ENCODE measurements at regions not wholly inside any gene's neighbourhood (a gene's known extent, or its start where the extent isn't known, plus 50 kb on each side); places are given as distances from the start of the nearest gene placed in this dataset.

GRCh38 chr11:33551051-33551450 is 149.6 kb downstream of the C11orf91 start:
- DNase-seq, result no peak
- Histone ChIP-seq H3K27me3 (no peaks in the 10 kb centered on the region), H3K4me3 (no peak overlapping the region), H3K27ac (no peak overlapping the region), H3K4me1 (no peaks in the 10 kb centered on the region), H3K9me3 (no peaks in the 10 kb centered on the region), H3K36me3 (replicated peaks in 1 of 2; ENCODE audit: insufficient read depth in 1 of 2, low read depth in 2 of 2) (no peaks in the 10 kb centered on the region)
- ATAC-seq, result no peak
- intact Hi-C loops (cut with DNase I), result no loop called here
- WGBS, 2 donors, result 76 to 77% methylated on average over 3 of the region's 3 CpGs
- no peak for TF ChIP-seq CTCF (IDR thresholded peaks at IDR 0.05)
- no peak for TF ChIP-seq POLR2A (IDR thresholded peaks at IDR 0.05)

DNA sequence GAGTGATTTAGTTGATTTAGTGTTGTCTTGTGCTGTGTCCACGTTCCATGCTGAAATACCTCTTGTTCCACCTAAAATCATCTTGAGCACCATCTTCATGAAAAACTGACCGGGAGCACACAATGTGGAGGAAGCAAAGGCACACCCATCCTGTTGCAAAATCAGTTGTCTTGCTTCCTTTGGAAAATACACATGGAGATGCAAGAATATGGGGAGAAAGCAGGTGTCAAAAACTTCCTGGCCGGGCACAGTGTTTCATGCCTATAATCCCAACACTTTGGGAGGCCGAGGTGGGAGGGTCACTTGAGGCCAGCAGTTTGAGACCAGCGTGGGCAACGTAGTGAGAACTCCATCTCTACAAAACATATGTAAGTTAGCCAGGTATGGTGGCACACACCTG is 151.1 kb downstream of the C11orf91 start:
- H3K9me3 ChIP-seq, result no peaks in the 10 kb centered on the region
- ATAC-seq (no peak), DNase-seq (no peak)
- no peaks in the 10 kb centered on the region for H3K27me3 ChIP-seq
- TF ChIP-seq POLR2A (IDR thresholded peaks at IDR 0.05) (no peak), CTCF (IDR thresholded peaks at IDR 0.05) (no peak)
- WGBS, 2 donors, result 57 to 75% methylated on average over 6 of the region's 6 CpGs
- H3K4me1 ChIP-seq, result no peaks in the 10 kb centered on the region
- no peak overlapping the region for H3K4me3 ChIP-seq
- intact Hi-C loops (cut with DNase I), result no loop called here
- H3K36me3 ChIP-seq (replicated peaks in 1 of 2; ENCODE audit: insufficient read depth in 1 of 2, low read depth in 2 of 2), result no peaks in the 10 kb centered on the region
- no peak overlapping the region for H3K27ac ChIP-seq

DNA sequence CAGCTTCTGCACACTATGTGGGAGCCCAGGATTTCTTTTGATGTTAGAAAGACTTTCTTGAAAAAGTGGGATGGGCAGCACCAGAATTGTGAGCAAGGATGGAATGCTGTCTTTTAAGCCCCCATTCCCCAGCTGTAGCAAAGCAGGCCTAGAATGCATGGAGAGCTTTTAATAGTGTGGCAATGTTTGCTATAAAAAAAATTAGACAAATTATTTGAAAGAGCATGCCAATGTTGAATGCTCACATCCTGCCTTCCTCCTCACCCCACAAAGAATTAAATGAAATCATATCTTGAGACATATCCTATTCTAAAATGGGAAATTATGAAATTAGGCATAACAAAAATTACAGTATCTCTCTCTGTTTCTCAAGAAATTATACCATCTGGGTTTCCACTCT is 154.7 kb downstream of the C11orf91 start:
- no peak overlapping the region for H3K4me3 ChIP-seq
- H3K9me3 ChIP-seq, result no peaks in the 10 kb centered on the region
- TF ChIP-seq POLR2A (IDR thresholded peaks at IDR 0.05) (no peak), CTCF (IDR thresholded peaks at IDR 0.05) (no peak)
- H3K36me3 ChIP-seq (replicated peaks in 1 of 2; ENCODE audit: insufficient read depth in 1 of 2, low read depth in 2 of 2), result no peaks in the 10 kb centered on the region
- no peaks in the 10 kb centered on the region for H3K27me3 ChIP-seq
- ATAC-seq (no peak), DNase-seq (no peak)
- H3K27ac ChIP-seq, result no peak overlapping the region
- intact Hi-C loops (cut with DNase I), result no loop called here
- H3K4me1 ChIP-seq, result no peaks in the 10 kb centered on the region

DNA sequence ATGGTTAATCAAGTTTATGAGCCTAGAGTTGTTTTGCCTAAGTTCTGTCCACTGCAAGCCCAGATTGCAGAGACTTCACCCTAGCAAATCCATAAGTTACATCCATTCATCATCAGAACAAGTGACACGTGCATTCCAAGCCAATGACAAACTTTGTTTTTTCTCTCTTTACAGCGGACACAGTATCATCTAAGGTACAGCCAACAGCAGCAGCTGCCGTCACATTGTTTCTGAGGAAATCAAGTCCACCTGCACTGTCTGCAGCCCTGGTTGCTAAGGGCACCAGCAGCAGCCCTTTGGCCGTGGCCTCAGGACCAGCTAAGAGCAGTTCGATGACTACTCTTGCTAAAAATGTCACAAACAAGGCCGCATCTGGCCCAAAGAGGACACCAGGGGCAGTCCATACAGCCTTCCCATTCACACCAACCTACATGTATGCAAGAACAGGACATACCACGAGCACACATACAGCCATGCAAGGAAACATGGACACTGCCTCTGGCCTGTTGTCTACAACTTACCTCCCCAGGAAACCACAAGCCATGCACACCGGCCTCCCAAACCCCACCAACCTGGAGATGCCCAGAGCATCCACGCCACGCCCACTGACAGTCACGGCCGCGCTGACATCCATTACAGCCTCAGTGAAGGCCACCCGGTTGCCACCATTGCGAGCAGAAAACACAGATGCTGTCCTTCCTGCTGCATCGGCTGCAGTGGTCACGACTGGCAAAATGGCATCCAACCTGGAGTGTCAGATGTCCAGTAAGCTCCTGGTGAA is 155.8 kb downstream of the C11orf91 start:
- Histone ChIP-seq H3K27me3 (no peaks in the 10 kb centered on the region), H3K36me3 (replicated peaks in 1 of 2; ENCODE audit: insufficient read depth in 1 of 2, low read depth in 2 of 2) (no peaks in the 10 kb centered on the region), H3K9me3 (no peaks in the 10 kb centered on the region), H3K4me3 (no peak overlapping the region), H3K4me1 (no peaks in the 10 kb centered on the region), H3K27ac (no peak overlapping the region)
- TF ChIP-seq POLR2A (IDR thresholded peaks at IDR 0.05), result no peak
- TF ChIP-seq CTCF (IDR thresholded peaks at IDR 0.05), result no peak
- intact Hi-C loops (cut with DNase I), result loop anchor here (5.0 kb wide), 1 partner anchor 143 kb away; no protein-coding TSS in a partner anchor
- ATAC-seq (no peak), DNase-seq (no peak)
- 78 to 88% methylated on average over 12 to 17 of the region's 17 CpGs for WGBS, 2 donors

DNA sequence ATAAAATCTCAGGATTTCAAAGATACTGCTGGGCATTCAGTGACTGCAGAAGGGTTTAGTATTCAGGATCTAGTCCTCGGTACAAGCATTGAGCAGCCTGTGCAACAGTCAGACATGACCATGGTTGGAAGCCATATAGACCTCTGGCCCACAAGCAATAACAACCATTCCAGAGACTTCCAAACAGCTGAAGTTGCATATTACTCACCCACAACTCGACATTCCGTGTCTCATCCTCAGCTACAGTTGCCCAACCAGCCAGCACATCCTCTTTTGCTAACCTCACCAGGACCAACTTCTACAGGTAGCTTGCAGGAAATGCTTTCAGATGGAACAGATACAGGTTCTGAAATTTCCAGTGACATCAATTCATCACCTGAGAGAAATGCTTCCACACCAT is 156.8 kb downstream of the C11orf91 start:
- intact Hi-C loops (cut with DNase I), result loop anchor here (5.0 kb wide), 1 partner anchor 143 kb away; no protein-coding TSS in a partner anchor
- no peak for TF ChIP-seq POLR2A (IDR thresholded peaks at IDR 0.05)
- no peak for ATAC-seq
- Histone ChIP-seq H3K27ac (no peak overlapping the region), H3K36me3 (replicated peaks in 1 of 2; ENCODE audit: insufficient read depth in 1 of 2, low read depth in 2 of 2) (no peaks in the 10 kb centered on the region), H3K27me3 (no peaks in the 10 kb centered on the region), H3K4me3 (no peak overlapping the region), H3K9me3 (no peaks in the 10 kb centered on the region), H3K4me1 (no peaks in the 10 kb centered on the region)
- 62 to 70% methylated on average over 3 of the region's 3 CpGs for WGBS, 2 donors
- no peak for DNase-seq

All from body of pancreas (tissue), 4 donors.